SK-MEL-5 (cell line): ENCODE measurements at regions not wholly inside any gene's neighbourhood (a gene's known extent, or its start where the extent isn't known, plus 50 kb on each side); places are given as distances from the start of the nearest gene placed in this dataset.

Source experiments
- DNase-seq: peaks from one replicate; pipeline ENCODE4 v3.0.0-alpha.2; 2016; ENCODE audit warnings: low read depth, low spot score
- in situ Hi-C: cut with HindIII; loops from 2 replicates; pipeline ENCODE4 v1.10.0; 2016; ENCODE audit warnings: low sequenced_read_pairs, high pct_unique_total_duplicates, low pct_unique_long_range_greater_than_20kb

GRCh38 chr12:59999291-59999690 is 403.5 kb downstream of the SLC16A7 start:
- DNase-seq: no peak
- in situ Hi-C loops: no loop called here

GRCh38 chr12:60010486-60010885 is 414.7 kb downstream of the SLC16A7 start:
- in situ Hi-C loops: no loop called here
- DNase-seq: no peak

GRCh38 chr12:60012659-60013058 is 416.8 kb downstream of the SLC16A7 start:
- in situ Hi-C loops: no loop called here
- no peak for DNase-seq

GRCh38 chr12:60014436-60014835 is 418.6 kb downstream of the SLC16A7 start:
- no peak for DNase-seq
- in situ Hi-C loops: no loop called here

- no peak for DNase-seq
- in situ Hi-C loops: no loop called here
These were observed 424.2 kb downstream of the SLC16A7 start for GRCh38 chr12:60020068-60020467.

GRCh38 chr12:60021235-60021634 is 425.4 kb downstream of the SLC16A7 start:
- in situ Hi-C loops: no loop called here
- DNase-seq: no peak

GRCh38 chr12:60027266-60027665 is 431.4 kb downstream of the SLC16A7 start:
- no peak for DNase-seq
- in situ Hi-C loops: no loop called here

GRCh38 chr12:60034147-60034546 is 438.3 kb downstream of the SLC16A7 start:
- DNase-seq: no peak
- in situ Hi-C loops: no loop called here

GRCh38 chr12:60035835-60036234 is 440.0 kb downstream of the SLC16A7 start:
- DNase-seq: no peak
- in situ Hi-C loops: no loop called here

GRCh38 chr12:60042835-60043234 is 447.0 kb downstream of the SLC16A7 start:
- in situ Hi-C loops: no loop called here

GRCh38 chr12:60043236-60043635 is 447.4 kb downstream of the SLC16A7 start:
- DNase-seq: no peak
- in situ Hi-C loops: no loop called here

More at GRCh38 chr12:60042835-60043234, 447.0 kb downstream of the SLC16A7 start:
- no peak for DNase-seq

GRCh38 chr12:60052483-60052882 is 456.7 kb downstream of the SLC16A7 start:
- no peak for DNase-seq
- in situ Hi-C loops: no loop called here

- in situ Hi-C loops: no loop called here
These were observed 463.4 kb downstream of the SLC16A7 start for GRCh38 chr12:60059180-60059579.

GRCh38 chr12:60066655-60067054 is 470.8 kb downstream of the SLC16A7 start:
- no peak for DNase-seq
- in situ Hi-C loops: no loop called here

More at GRCh38 chr12:60059180-60059579, 463.4 kb downstream of the SLC16A7 start:
- DNase-seq: peak; percentile 14

- in situ Hi-C loops: no loop called here
- DNase-seq: peak; percentile 70
These were observed 474.7 kb downstream of the SLC16A7 start for GRCh38 chr12:60070552-60070951.

- DNase-seq: no peak
- in situ Hi-C loops: no loop called here
These were observed 475.9 kb downstream of the SLC16A7 start for GRCh38 chr12:60071759-60072191.

- in situ Hi-C loops: no loop called here
- DNase-seq: no peak
These were observed 477.1 kb downstream of the SLC16A7 start for GRCh38 chr12:60072911-60073310.

GRCh38 chr12:60075091-60075490 is 479.3 kb downstream of the SLC16A7 start:
- no peak for DNase-seq
- in situ Hi-C loops: no loop called here

- no peak for DNase-seq
- in situ Hi-C loops: no loop called here
These were observed 482.2 kb downstream of the SLC16A7 start for GRCh38 chr12:60078026-60078425.

GRCh38 chr12:60093428-60093827 is 497.6 kb downstream of the SLC16A7 start:
- in situ Hi-C loops: no loop called here
- DNase-seq: no peak
